HepG2 (cell line): ENCODE measurements at regions not wholly inside any gene's neighbourhood (a gene's known extent, or its start where the extent isn't known, plus 50 kb on each side); places are given as distances from the start of the nearest gene placed in this dataset.

ENCODE experiments used
- ATAC-seq: fragments of 200-7000 bp; cut with Tn5 transposase; 3 replicates; pipeline ENCODE4 v1.9.1; 2020; ENCODE audit warnings: mild to moderate bottlenecking, moderate library complexity
- BruUV-seq: library from RNA; stranded (reverse); fragments of 400-500 nt; replicated peaks from 2 replicates; lab custom pipeline; 2021; lab: Mats Ljungman, UMichigan
- CTCF ChIA-PET: fragments of 300-600 bp; formaldehyde crosslinking; extraction: SDS; loops from one replicate; lab custom pipeline; 2021; ENCODE audit warnings: low total read pairs, inconsistent platforms, low intra/inter-chr PET ratio; lab: Yijun Ruan, JAX
- POLR2A ChIA-PET: fragments of 350-600 bp; sonication (Branson Sonifier 250); formaldehyde crosslinking; loops from one replicate; lab custom pipeline; 2020; ENCODE audit warnings: antibody characterized with exemption, inconsistent platforms; lab: Yijun Ruan, JAX
- DNase-seq: peaks from one replicate; pipeline ENCODE4 v3.0.0-alpha.2; 2015; ENCODE audit warnings: low spot score
- FAIRE-seq: peaks from 3 replicates; lab custom pipeline; 2011; peaks lifted over from hg19 to GRCh38; lab: Jason Lieb, UNC
- H2AFZ ChIP-seq: one replicate; pipeline ENCODE4 v1.6.1; 2011; ENCODE audit warnings: low read length, inconsistent platforms
- H3K27ac ChIP-seq: fragments of 300-600 bp; 3 replicates; pipeline ENCODE4 v1.8.0; 2011; ENCODE audit warnings: mixed run types, mild to moderate bottlenecking, mixed read lengths, low read length, inconsistent platforms; ENCODE audit not compliant: insufficient read depth; ENCODE audit errors: extremely low read length
- H3K27me3 ChIP-seq, 2 experiments: fragments of 200-600 bp in 1 of 2; 2 replicates in 1 of 2; 3 replicates in 1 of 2; pipeline versions ENCODE4 v1.6.0 to v1.8.0; 2011; ENCODE audit warnings: low read length in 2 of 2, mild to moderate bottlenecking in 2 of 2, moderate library complexity in 2 of 2, inconsistent platforms in 1 of 2; ENCODE audit not compliant: insufficient read depth in 2 of 2, control insufficient read depth in 1 of 2
- H3K36me3 ChIP-seq, 2 experiments: fragments of 200-600 bp in 1 of 2; replicated peaks in 1 of 2; 2 replicates in 1 of 2; 3 replicates in 1 of 2; pipeline versions ENCODE4 v1.5.1 to v1.8.0; 2011; ENCODE audit warnings: low read length in 2 of 2, inconsistent platforms in 1 of 2; ENCODE audit not compliant: insufficient read depth in 2 of 2, control insufficient read depth in 1 of 2
- H3K4me1 ChIP-seq: 2 replicates; pipeline ENCODE4 v1.5.1; 2012; ENCODE audit warnings: low read length, inconsistent platforms; ENCODE audit not compliant: insufficient read depth
- H3K4me2 ChIP-seq: 2 replicates; pipeline ENCODE4 v1.6.0; 2011; ENCODE audit warnings: low read depth, low read length, inconsistent platforms
- H3K4me3 ChIP-seq, 3 experiments: fragments of 200-600 bp in 1 of 3; sonication (generic), shearing (Covaris generic) in 1 of 3; replicated peaks in 1 of 3; 2 replicates each; pipeline ENCODE4 v1.5.1; 2011 to 2016; ENCODE audit warnings: low read length in 3 of 3, inconsistent platforms in 2 of 3, low read depth in 2 of 3, mild to moderate bottlenecking in 2 of 3, control low read depth in 1 of 3, mixed read lengths in 1 of 3; ENCODE audit not compliant: insufficient read depth in 1 of 3
- H3K79me2 ChIP-seq: one replicate; pipeline ENCODE4 v1.6.1; 2011; ENCODE audit warnings: low read length, inconsistent platforms; ENCODE audit not compliant: insufficient read depth
- H3K9ac ChIP-seq: 2 replicates; pipeline ENCODE4 v1.6.0; 2011; ENCODE audit warnings: mild to moderate bottlenecking, low read depth, low read length, inconsistent platforms; ENCODE audit not compliant: insufficient read depth
- H3K9me3 ChIP-seq: 2 replicates; pipeline ENCODE4 v1.5.1; 2012; ENCODE audit warnings: mild to moderate bottlenecking, low read length
- H4K20me1 ChIP-seq: 2 replicates; pipeline ENCODE4 v1.6.0; 2011; ENCODE audit warnings: inconsistent platforms, mild to moderate bottlenecking, low read length, moderate library complexity; ENCODE audit not compliant: insufficient read depth
- ARID5B ChIP-seq: IDR thresholded peaks from 2 replicates; pipeline ENCODE4 v1.4.0; 2020; ENCODE audit warnings: mild to moderate bottlenecking, missing genetic modification reagents
- RBM39 ChIP-seq: fragments of 200-400 bp; formaldehyde crosslinking; IDR thresholded peaks from one replicate; pipeline ENCODE4 v1.6.1; 2018; ENCODE audit warnings: antibody characterized with exemption, mild to moderate bottlenecking, low read depth, low read length; ENCODE audit not compliant: poor library complexity, severe bottlenecking
- ZNF687 ChIP-seq: sonication (generic); formaldehyde crosslinking; IDR thresholded peaks from 2 replicates; pipeline ENCODE4 v1.5.1; 2020; ENCODE audit warnings: mild to moderate bottlenecking, missing genetic modification reagents, moderate library complexity
- WGBS: methylation state at CpG from one replicate; pipeline ENCODE4 v1.1.6; 2017; ENCODE audit warnings: low lambda C conversion rate; 5-methylcytosine and 5-hydroxymethylcytosine counted together
- in situ Hi-C: cut with HindIII; loops from 2 replicates; pipeline ENCODE4 v1.10.0; 2017; ENCODE audit warnings: low pct_unique_long_range_greater_than_20kb; ENCODE audit not compliant: extremely low pct_ligation_motif_present
- intact Hi-C: fragments of 100-400 bp; cut with micrococcal nuclease; formaldehyde crosslinking; loops from one replicate; pipeline ENCODE4 v1.10.0; 2022; ENCODE audit not compliant: unreplicated experiment

- Histone ChIP-seq H4K20me1 (no peaks in the 10 kb centered on the region), H3K27me3 (peaks cover 0 to 18% of the 10 kb centered on the region in 2 experiments; a peak in 3 of 5 replicates), H3K4me3 (peak overlapping the region in 2 of 3 experiments; percentile 6 to 46; a peak in 2 of 6 replicates), H3K9ac (no peak overlapping the region), H3K36me3 (no peaks in the 10 kb centered on the region), H3K4me1 (no peaks in the 10 kb centered on the region), H3K27ac (no peak overlapping the region), H3K79me2 (no peaks in the 10 kb centered on the region), H3K9me3 (no peaks in the 10 kb centered on the region), H2AFZ (no peak overlapping the region), H3K4me2 (peak overlapping the region; percentile 61)
- FAIRE-seq (no peak), DNase-seq (no peak), ATAC-seq (peak; percentile 48)
- 9% methylated on average over 17 of the region's 41 CpGs for WGBS
- BruUV-seq = no TSS peak
- no peak for TF ChIP-seq ARID5B (CRISPR knock-in tag)
- no peak for TF ChIP-seq RBM39
- peak; percentile 13; the same call in 1 of the 2 replicates for TF ChIP-seq ZNF687
- ChIA-PET CTCF (no interaction called here), POLR2A (no interaction called here)
- in situ Hi-C loops = loop anchor here (25.0 kb wide), 1 partner anchor 703 kb away; no protein-coding TSS in a partner anchor
- intact Hi-C loops = no loop called here
Measured at GRCh38 chr9:19934301-19934871, 145.5 kb upstream of the SLC24A2 start.
